22Rv1 (cell line): ENCODE measurements at regions not wholly inside any gene's neighbourhood (a gene's known extent, or its start where the extent isn't known, plus 50 kb on each side); places are given as distances from the start of the nearest gene placed in this dataset.

Source experiments
- CTCF ChIP-seq: fragments of 450-650 bp; IDR thresholded peaks from 2 replicates; pipeline ENCODE4 v1.5.1; 2017; ENCODE audit warnings: mild to moderate bottlenecking
- ZFX ChIP-seq: fragments of 450-650 bp; IDR thresholded peaks from 2 replicates; pipeline ENCODE4 v1.6.1; 2017; ENCODE audit warnings: antibody characterized with exemption, borderline replicate concordance

- no peak for TF ChIP-seq CTCF
- no peak for TF ChIP-seq ZFX
Observed at GRCh38 chr2:9681427-9681817, 50.6 kb upstream of the YWHAQ start.
